ENCODE measurements at regions not wholly inside any gene's neighbourhood (a gene's known extent, or its start where the extent isn't known, plus 50 kb on each side); places are given as distances from the start of the nearest gene placed in this dataset.

DNA sequence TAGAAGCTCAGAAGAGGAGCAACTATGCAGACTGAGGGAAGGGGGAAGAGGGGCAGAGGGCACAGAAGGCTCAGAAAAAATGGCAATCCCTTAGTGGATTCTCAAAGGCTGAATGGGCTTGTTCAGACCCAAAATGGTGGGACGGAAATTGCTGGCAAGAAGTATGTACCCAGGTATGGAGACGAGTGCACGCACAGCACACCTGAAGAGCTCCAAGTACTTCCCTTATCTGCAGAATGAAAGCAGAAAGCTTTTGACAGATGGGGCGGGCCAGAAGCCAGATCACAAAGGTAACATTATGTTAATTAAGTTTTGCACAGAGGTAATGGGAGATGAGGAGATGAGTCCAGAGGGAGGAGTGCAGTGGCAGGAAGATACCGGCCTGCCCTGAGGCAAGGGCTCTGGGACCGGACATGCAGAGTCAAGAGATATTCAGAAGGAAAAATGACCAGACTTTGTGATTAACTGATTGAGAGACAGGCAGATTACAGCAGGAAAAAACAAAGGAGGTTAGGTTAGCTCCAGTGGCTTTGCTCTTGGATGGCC lies 138.1 kb upstream of the PIK3R1 start:
- Histone ChIP-seq H2BK20ac (ENCODE audit: low read depth, low read length, poor library complexity, severe bottlenecking) (no peak overlapping the region), H3K56ac (ENCODE audit: insufficient read length, low read depth, low read length) (no peak overlapping the region), H2AFZ (ENCODE audit: low read length) (no peak overlapping the region), H3K23ac (ENCODE audit: insufficient read length, low read depth, low read length) (no peak overlapping the region), H3K4me1 (ENCODE audit: insufficient read depth, low read length) (no peaks in the 10 kb centered on the region), H3K4me2 (ENCODE audit: insufficient read depth, insufficient read length, low read length) (no peak overlapping the region), H2BK12ac (ENCODE audit: insufficient read length, low read depth, low read length) (no peak overlapping the region), H3K18ac (ENCODE audit: insufficient read length, low read depth, low read length) (no peak overlapping the region), H4K5ac (ENCODE audit: insufficient read length, low read depth, low read length) (no peak overlapping the region), H2BK5ac (ENCODE audit: insufficient read length, low read length) (no peak overlapping the region), H3T11ph (ENCODE audit: low read length) (no peak overlapping the region), H3K4ac (ENCODE audit: low read depth, low read length) (no peak overlapping the region), H4K20me1 (ENCODE audit: control insufficient read depth, insufficient read depth, insufficient read length) (no peaks in the 10 kb centered on the region), H3K9ac (ENCODE audit: extremely low read depth, insufficient read length, low read length) (no peak overlapping the region), H3K14ac (ENCODE audit: insufficient read depth, low read length) (no peak overlapping the region), H4K91ac (ENCODE audit: insufficient read length, low read depth, low read length) (no peak overlapping the region), H3K9me3 (ENCODE audit: control insufficient read depth, low read depth, low read length) (no peaks in the 10 kb centered on the region), H3K79me2 (ENCODE audit: insufficient read depth, low read length) (no peaks in the 10 kb centered on the region), H3K23me2 (ENCODE audit: insufficient read length, low read depth, low read length, poor library complexity, severe bottlenecking) (no peaks in the 10 kb centered on the region), H2BK15ac (ENCODE audit: low read depth, low read length) (no peak overlapping the region), H3K79me1 (ENCODE audit: insufficient read depth, low read depth, low read length, poor library complexity, severe bottlenecking) (no peaks in the 10 kb centered on the region), H3K27ac (ENCODE audit: insufficient read length, low read depth, low read length) (no peak overlapping the region), H2BK120ac (ENCODE audit: low read depth, low read length, poor library complexity, severe bottlenecking) (no peak overlapping the region), H3K27me3 (ENCODE audit: insufficient read depth, low read length) (no peaks in the 10 kb centered on the region), H2AK5ac (ENCODE audit: insufficient read length, low read length) (no peak overlapping the region), H4K8ac (replicated peaks; ENCODE audit: insufficient read length, low read depth, low read length) (no peak overlapping the region)
- no peak for DNase-seq
- Mint-ChIP-seq H3K36me3 (ENCODE audit: insufficient read depth in 1 of 3, low read depth in 3 of 3) (no peaks in the 10 kb centered on the region), H3K27ac (no peak overlapping the region), H3K9me3 (no peaks in the 10 kb centered on the region), H3K27me3 (ENCODE audit: low read depth) (no peaks in the 10 kb centered on the region), H3K4me3 (no peak overlapping the region), H3K4me1 (no peaks in the 10 kb centered on the region)
- TF ChIP-seq, protein P1, sequence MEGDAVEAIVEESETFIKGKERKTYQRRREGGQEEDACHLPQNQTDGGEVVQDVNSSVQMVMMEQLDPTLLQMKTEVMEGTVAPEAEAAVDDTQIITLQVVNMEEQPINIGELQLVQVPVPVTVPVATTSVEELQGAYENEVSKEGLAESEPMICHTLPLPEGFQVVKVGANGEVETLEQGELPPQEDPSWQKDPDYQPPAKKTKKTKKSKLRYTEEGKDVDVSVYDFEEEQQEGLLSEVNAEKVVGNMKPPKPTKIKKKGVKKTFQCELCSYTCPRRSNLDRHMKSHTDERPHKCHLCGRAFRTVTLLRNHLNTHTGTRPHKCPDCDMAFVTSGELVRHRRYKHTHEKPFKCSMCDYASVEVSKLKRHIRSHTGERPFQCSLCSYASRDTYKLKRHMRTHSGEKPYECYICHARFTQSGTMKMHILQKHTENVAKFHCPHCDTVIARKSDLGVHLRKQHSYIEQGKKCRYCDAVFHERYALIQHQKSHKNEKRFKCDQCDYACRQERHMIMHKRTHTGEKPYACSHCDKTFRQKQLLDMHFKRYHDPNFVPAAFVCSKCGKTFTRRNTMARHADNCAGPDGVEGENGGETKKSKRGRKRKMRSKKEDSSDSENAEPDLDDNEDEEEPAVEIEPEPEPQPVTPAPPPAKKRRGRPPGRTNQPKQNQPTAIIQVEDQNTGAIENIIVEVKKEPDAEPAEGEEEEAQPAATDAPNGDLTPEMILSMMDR (conservative IDR thresholded peaks at IDR 0.05), result no peak
- no CpG with 5 or more reads among the region's 6 CpGs for WGBS (ENCODE audit: extremely low coverage, insufficient read length, low lambda C conversion rate)
